ENCODE measurements at regions not wholly inside any gene's neighbourhood (a gene's known extent, or its start where the extent isn't known, plus 50 kb on each side); places are given as distances from the start of the nearest gene placed in this dataset.

- TF ChIP-seq EZH2phosphoT487 (IDR thresholded peaks at IDR 0.05; ENCODE audit: insufficient read depth, low read depth) (no peak), EZH2 (IDR thresholded peaks at IDR 0.05; ENCODE audit: insufficient read depth, poor library complexity, severe bottlenecking) (no peak)
Measured at GRCh38 chr1:221306239-221306638, 427.0 kb downstream of the HLX start.
